ENCODE measurements at regions not wholly inside any gene's neighbourhood (a gene's known extent, or its start where the extent isn't known, plus 50 kb on each side); places are given as distances from the start of the nearest gene placed in this dataset.
"Not testable (repeated sequence)": the region's sequence is repeated elsewhere in the genome, so short reads cannot be mapped to it uniquely, and the experiment has no call there.

GRCh38 chr20:30297878-30298595 is 959.4 kb upstream of the DEFB115 start:
- not testable (repeated sequence) for DNase-seq

- not testable (repeated sequence) for DNase-seq
These were observed 957.2 kb upstream of the DEFB115 start for GRCh38 chr20:30300220-30300642.

GRCh38 chr20:30302786-30303185 is 954.7 kb upstream of the DEFB115 start:
- DNase-seq = not testable (repeated sequence)

GRCh38 chr20:30309938-30310337 is 947.5 kb upstream of the DEFB115 start:
- not testable (repeated sequence) for DNase-seq

- not testable (repeated sequence) for DNase-seq
These were observed 947.1 kb upstream of the DEFB115 start for GRCh38 chr20:30310385-30310784.

GRCh38 chr20:30312220-30312619 is 945.2 kb upstream of the DEFB115 start:
- DNase-seq = not testable (repeated sequence)

GRCh38 chr20:30313660-30314059 is 943.8 kb upstream of the DEFB115 start:
- not testable (repeated sequence) for DNase-seq

- DNase-seq = not testable (repeated sequence)
These were observed 941.4 kb upstream of the DEFB115 start for GRCh38 chr20:30316063-30316462.

GRCh38 chr20:30316532-30317299 is 940.7 kb upstream of the DEFB115 start:
- not testable (repeated sequence) for DNase-seq

GRCh38 chr20:30333744-30334143 is 923.7 kb upstream of the DEFB115 start:
- DNase-seq = not testable (repeated sequence)

- DNase-seq = not testable (repeated sequence)
These were observed 919.9 kb upstream of the DEFB115 start for GRCh38 chr20:30337556-30337955.

- DNase-seq = not testable (repeated sequence)
These were observed 908.5 kb upstream of the DEFB115 start for GRCh38 chr20:30348932-30349331.

- DNase-seq = not testable (repeated sequence)
These were observed 900.5 kb upstream of the DEFB115 start for GRCh38 chr20:30356854-30357467.

- not testable (repeated sequence) for DNase-seq
These were observed 895.7 kb upstream of the DEFB115 start for GRCh38 chr20:30361756-30362155.

GRCh38 chr20:30376430-30376766 is 881.1 kb upstream of the DEFB115 start:
- DNase-seq = not testable (repeated sequence)

GRCh38 chr20:30376767-30377658 is 880.5 kb upstream of the DEFB115 start:
- DNase-seq = peak; percentile 91 to 92

- DNase-seq = not testable (repeated sequence)
These were observed 879.1 kb upstream of the DEFB115 start for GRCh38 chr20:30378317-30378716.

GRCh38 chr20:30378721-30379120 is 878.7 kb upstream of the DEFB115 start:
- not testable (repeated sequence) for DNase-seq

GRCh38 chr20:30384841-30385240 is 872.6 kb upstream of the DEFB115 start:
- DNase-seq = not testable (repeated sequence)

GRCh38 chr20:30386099-30386498 is 871.4 kb upstream of the DEFB115 start:
- not testable (repeated sequence) for DNase-seq

GRCh38 chr20:30387823-30388222 is 869.6 kb upstream of the DEFB115 start:
- not testable (repeated sequence) for DNase-seq

- not testable (repeated sequence) for DNase-seq
These were observed 863.9 kb upstream of the DEFB115 start for GRCh38 chr20:30393523-30393922.

All from stimulated activated CD4-positive, alpha-beta T cell treated with anti-CD3 and anti-CD28 coated beads, Interleukin-2, amount 100 ng/mL, for 24 hours (primary cell).